ENCODE measurements at regions not wholly inside any gene's neighbourhood (a gene's known extent, or its start where the extent isn't known, plus 50 kb on each side); places are given as distances from the start of the nearest gene placed in this dataset.
A peak's percentile ranks its signal among the peaks of the same experiment; 100 is the strongest.

- Histone ChIP-seq H4K20me1 (ENCODE audit: insufficient read depth, low read length) (no peaks in the 10 kb centered on the region), H3K36me3 (ENCODE audit: insufficient read depth, low read length) (peaks cover 4% of the 10 kb centered on the region; the same call in 1 of the 2 replicates), H3K9ac (ENCODE audit: low read depth, low read length) (no peak overlapping the region), H3K27me3 (ENCODE audit: insufficient read depth, low read length, poor library complexity) (no peaks in the 10 kb centered on the region), H3K9me3 (ENCODE audit: insufficient read depth, low read length, severe bottlenecking) (peaks cover 2% of the 10 kb centered on the region), H2AFZ (ENCODE audit: low read depth, low read length) (no peak overlapping the region), H3K4me2 (ENCODE audit: insufficient read depth, low read length) (no peak overlapping the region), H3K4me3 (ENCODE audit: low read depth in 1 of 2, low read length in 2 of 2) (no peak overlapping the region), H3K79me2 (ENCODE audit: insufficient read depth, low read length) (no peaks in the 10 kb centered on the region), H3K4me1 (ENCODE audit: insufficient read depth, low read length) (peaks cover 3% of the 10 kb centered on the region; the same call in 1 of the 2 replicates), H3K27ac (ENCODE audit: low read length) (no peak overlapping the region)
- DNase-seq = no peak
- TF ChIP-seq CTCF (IDR thresholded peaks at IDR 0.05; ENCODE audit: borderline replicate concordance, extremely low read depth, low read length, poor library complexity, severe bottlenecking) (no peak), EZH2 (IDR thresholded peaks at IDR 0.05; ENCODE audit: borderline replicate concordance, low read depth, low read length, severe bottlenecking) (no peak)
- no peak for ATAC-seq (ENCODE audit: insufficient read depth, low read depth)
These were observed 203.7 kb upstream of the ITGA4 start for GRCh38 chr2:181253438-181253837.

- no peaks in the 10 kb centered on the region for H3K27me3 ChIP-seq (ENCODE audit: insufficient read depth, low read length, poor library complexity)
- ATAC-seq (ENCODE audit: insufficient read depth, low read depth) (no peak), DNase-seq (no peak)
- no peak overlapping the region for H3K4me3 ChIP-seq (ENCODE audit: low read depth in 1 of 2, low read length in 2 of 2)
- H3K27ac ChIP-seq (ENCODE audit: low read length) = no peak overlapping the region
- no peak overlapping the region for H3K9ac ChIP-seq (ENCODE audit: low read depth, low read length)
- H3K9me3 ChIP-seq (ENCODE audit: insufficient read depth, low read length, severe bottlenecking) = peaks cover 2% of the 10 kb centered on the region
- H4K20me1 ChIP-seq (ENCODE audit: insufficient read depth, low read length) = no peaks in the 10 kb centered on the region
- H3K36me3 ChIP-seq (ENCODE audit: insufficient read depth, low read length) = peaks cover 4% of the 10 kb centered on the region; the same call in 1 of the 2 replicates
- H2AFZ ChIP-seq (ENCODE audit: low read depth, low read length) = no peak overlapping the region
- no peak for TF ChIP-seq EZH2 (IDR thresholded peaks at IDR 0.05; ENCODE audit: borderline replicate concordance, low read depth, low read length, severe bottlenecking)
- TF ChIP-seq CTCF (IDR thresholded peaks at IDR 0.05; ENCODE audit: borderline replicate concordance, extremely low read depth, low read length, poor library complexity, severe bottlenecking) = no peak
- H3K79me2 ChIP-seq (ENCODE audit: insufficient read depth, low read length) = no peaks in the 10 kb centered on the region
- no peak overlapping the region for H3K4me2 ChIP-seq (ENCODE audit: insufficient read depth, low read length)
- peaks cover 3% of the 10 kb centered on the region; the same call in 1 of the 2 replicates for H3K4me1 ChIP-seq (ENCODE audit: insufficient read depth, low read length)
These were observed 201.5 kb upstream of the ITGA4 start for GRCh38 chr2:181255651-181256050.

- Histone ChIP-seq H4K20me1 (ENCODE audit: insufficient read depth, low read length) (no peaks in the 10 kb centered on the region), H3K27ac (ENCODE audit: low read length) (no peak overlapping the region), H3K4me2 (ENCODE audit: insufficient read depth, low read length) (no peak overlapping the region), H3K9me3 (ENCODE audit: insufficient read depth, low read length, severe bottlenecking) (peaks cover 2% of the 10 kb centered on the region), H3K4me3 (ENCODE audit: low read depth in 1 of 2, low read length in 2 of 2) (no peak overlapping the region), H3K4me1 (ENCODE audit: insufficient read depth, low read length) (no peaks in the 10 kb centered on the region), H3K9ac (ENCODE audit: low read depth, low read length) (no peak overlapping the region), H3K79me2 (ENCODE audit: insufficient read depth, low read length) (no peaks in the 10 kb centered on the region), H3K36me3 (ENCODE audit: insufficient read depth, low read length) (no peaks in the 10 kb centered on the region), H2AFZ (ENCODE audit: low read depth, low read length) (no peak overlapping the region), H3K27me3 (ENCODE audit: insufficient read depth, low read length, poor library complexity) (no peaks in the 10 kb centered on the region)
- ATAC-seq (ENCODE audit: insufficient read depth, low read depth) (no peak), DNase-seq (no peak)
- TF ChIP-seq EZH2 (IDR thresholded peaks at IDR 0.05; ENCODE audit: borderline replicate concordance, low read depth, low read length, severe bottlenecking) (no peak), CTCF (IDR thresholded peaks at IDR 0.05; ENCODE audit: borderline replicate concordance, extremely low read depth, low read length, poor library complexity, severe bottlenecking) (no peak)
These were observed 198.5 kb upstream of the ITGA4 start for GRCh38 chr2:181258720-181259119.

- Histone ChIP-seq H3K27ac (ENCODE audit: low read length) (no peak overlapping the region), H3K9me3 (ENCODE audit: insufficient read depth, low read length, severe bottlenecking) (no peaks in the 10 kb centered on the region), H2AFZ (ENCODE audit: low read depth, low read length) (no peak overlapping the region), H3K4me1 (ENCODE audit: insufficient read depth, low read length) (no peaks in the 10 kb centered on the region), H3K4me3 (ENCODE audit: low read depth in 1 of 2, low read length in 2 of 2) (no peak overlapping the region), H3K27me3 (ENCODE audit: insufficient read depth, low read length, poor library complexity) (no peaks in the 10 kb centered on the region), H3K36me3 (ENCODE audit: insufficient read depth, low read length) (no peaks in the 10 kb centered on the region), H3K79me2 (ENCODE audit: insufficient read depth, low read length) (no peaks in the 10 kb centered on the region), H4K20me1 (ENCODE audit: insufficient read depth, low read length) (no peaks in the 10 kb centered on the region), H3K9ac (ENCODE audit: low read depth, low read length) (no peak overlapping the region), H3K4me2 (ENCODE audit: insufficient read depth, low read length) (no peak overlapping the region)
- ATAC-seq (ENCODE audit: insufficient read depth, low read depth) (peak; percentile 67), DNase-seq (no peak)
- TF ChIP-seq CTCF (IDR thresholded peaks at IDR 0.05; ENCODE audit: borderline replicate concordance, extremely low read depth, low read length, poor library complexity, severe bottlenecking) (no peak), EZH2 (IDR thresholded peaks at IDR 0.05; ENCODE audit: borderline replicate concordance, low read depth, low read length, severe bottlenecking) (no peak)
These were observed 194.4 kb upstream of the ITGA4 start for GRCh38 chr2:181262782-181263181.
